Urinary bladder (tissue), 3 donors: ENCODE measurements at regions not wholly inside any gene's neighbourhood (a gene's known extent, or its start where the extent isn't known, plus 50 kb on each side); places are given as distances from the start of the nearest gene placed in this dataset.
"Not testable (repeated sequence)": the region's sequence is repeated elsewhere in the genome, so short reads cannot be mapped to it uniquely, and the experiment has no call there.

Experiments
- DNase-seq: peaks from one replicate; pipeline ENCODE4 v3.0.0-alpha.2; 2015; ENCODE audit errors: extremely low spot score
- H3K27ac ChIP-seq: one replicate; pipeline ENCODE4 v1.5.1; 2013; ENCODE audit warnings: low read depth, mild to moderate bottlenecking, moderate library complexity
- H3K36me3 ChIP-seq: one replicate; pipeline ENCODE4 v1.6.1; 2013; ENCODE audit warnings: mild to moderate bottlenecking, moderate library complexity; ENCODE audit not compliant: insufficient read depth
- H3K4me1 ChIP-seq: one replicate; pipeline ENCODE4 v1.6.1; 2013; ENCODE audit warnings: mild to moderate bottlenecking, moderate library complexity; ENCODE audit not compliant: insufficient read depth
- H3K4me3 ChIP-seq: one replicate; pipeline ENCODE4 v1.5.1; 2013; ENCODE audit warnings: low read depth, low read length
- WGBS: extraction: QIAGEN DNeasy Blood & Tissue Kit; methylation state at CpG from one replicate; pipeline ENCODE4 v1.1.7; 2013; 5-methylcytosine and 5-hydroxymethylcytosine counted together
- donor health status: healthy with polysubstance abuse.
- donor health status: healthy.

DNA sequence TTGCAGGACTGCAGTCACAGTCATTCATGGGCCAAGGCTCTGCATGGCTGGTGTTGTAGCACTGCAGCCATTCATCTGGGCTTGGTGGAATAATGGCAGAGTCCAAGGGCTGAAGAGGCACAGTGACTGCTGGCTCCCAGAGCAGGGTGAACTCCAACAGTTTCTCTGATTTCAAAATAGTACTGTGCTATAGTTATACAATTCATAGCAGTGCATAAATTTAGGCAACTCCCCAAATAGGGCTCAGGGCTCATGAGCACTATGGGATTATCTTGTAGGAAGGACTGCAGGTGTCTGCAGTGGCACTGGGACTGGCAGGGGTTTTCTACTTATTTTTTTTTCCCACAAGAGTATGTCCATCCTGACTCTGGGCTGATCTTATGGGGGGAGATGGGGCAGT is 642.5 kb upstream of the SGCD start:
- H3K4me3 ChIP-seq: no peak overlapping the region
- H3K36me3 ChIP-seq: no peaks in the 10 kb centered on the region
- no peak for DNase-seq
- H3K27ac ChIP-seq: no peak overlapping the region
- no peaks in the 10 kb centered on the region for H3K4me1 ChIP-seq

DNA sequence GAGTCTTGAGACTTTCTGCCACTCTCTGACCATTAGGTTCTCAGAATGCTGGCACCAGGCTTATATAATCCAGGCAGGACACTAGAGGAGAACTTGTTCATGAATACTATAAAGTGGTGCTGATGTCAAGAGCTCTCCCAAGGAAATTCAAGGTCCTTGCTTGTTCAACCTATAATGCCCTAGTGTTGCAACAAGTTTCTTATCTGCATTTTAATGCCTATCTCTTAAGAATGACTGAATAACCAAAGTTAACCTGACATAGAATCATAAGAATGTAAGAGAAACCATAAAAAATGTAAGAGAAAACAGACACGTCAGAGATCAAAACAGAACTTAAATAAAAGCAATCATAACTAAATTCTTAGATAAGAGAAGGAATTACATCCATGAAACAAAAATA is 640.8 kb upstream of the SGCD start:
- Histone ChIP-seq H3K27ac (no peak overlapping the region), H3K4me3 (no peak overlapping the region), H3K36me3 (no peaks in the 10 kb centered on the region), H3K4me1 (no peaks in the 10 kb centered on the region)
- DNase-seq: no peak
- 21% methylated on average over 1 of the region's 1 CpG for WGBS

DNA sequence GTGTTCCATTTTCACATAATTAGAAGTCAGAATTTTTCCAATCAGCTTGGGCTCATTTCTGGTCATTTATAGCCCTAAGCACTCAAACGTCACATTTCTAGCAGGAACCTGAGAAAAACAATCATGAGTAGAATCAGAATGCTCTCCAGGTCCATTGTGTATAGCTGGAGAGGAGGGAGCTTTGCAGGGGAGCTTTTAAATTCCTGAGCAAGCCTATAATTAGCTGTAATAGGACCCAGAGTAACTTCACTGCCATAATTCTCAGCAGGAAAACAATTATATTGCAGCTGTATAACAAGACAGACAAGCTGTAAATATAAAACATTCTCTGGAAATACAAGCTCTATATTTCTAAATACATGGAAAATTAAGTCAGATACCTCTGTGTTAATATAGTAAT is 637.6 kb upstream of the SGCD start:
- Histone ChIP-seq H3K36me3 (no peaks in the 10 kb centered on the region), H3K27ac (no peak overlapping the region), H3K4me1 (no peaks in the 10 kb centered on the region), H3K4me3 (no peak overlapping the region)
- 19% methylated on average over 1 of the region's 1 CpG for WGBS
- DNase-seq: no peak

DNA sequence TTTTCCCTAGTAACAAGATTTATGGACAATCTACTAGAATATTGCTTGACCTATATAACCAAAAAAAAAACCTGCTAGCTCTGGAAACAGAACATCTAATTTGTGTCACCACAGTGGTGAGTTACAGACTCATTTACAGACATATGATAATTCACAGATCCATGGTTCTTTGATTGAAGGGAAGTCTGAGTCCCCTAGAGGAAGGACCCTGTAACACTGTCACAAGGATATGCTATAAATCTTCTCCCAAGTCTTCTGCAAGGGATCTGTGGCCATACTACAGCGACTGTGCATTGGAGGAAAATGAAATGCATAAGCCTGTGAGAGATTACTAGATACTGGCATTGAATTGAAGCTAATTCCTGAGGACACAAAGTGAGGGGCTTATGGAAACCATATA is 630.6 kb upstream of the SGCD start:
- 58% methylated on average over 1 of the region's 1 CpG for WGBS
- Histone ChIP-seq H3K4me3 (no peak overlapping the region), H3K4me1 (no peaks in the 10 kb centered on the region), H3K36me3 (no peaks in the 10 kb centered on the region), H3K27ac (no peak overlapping the region)
- no peak for DNase-seq

DNA sequence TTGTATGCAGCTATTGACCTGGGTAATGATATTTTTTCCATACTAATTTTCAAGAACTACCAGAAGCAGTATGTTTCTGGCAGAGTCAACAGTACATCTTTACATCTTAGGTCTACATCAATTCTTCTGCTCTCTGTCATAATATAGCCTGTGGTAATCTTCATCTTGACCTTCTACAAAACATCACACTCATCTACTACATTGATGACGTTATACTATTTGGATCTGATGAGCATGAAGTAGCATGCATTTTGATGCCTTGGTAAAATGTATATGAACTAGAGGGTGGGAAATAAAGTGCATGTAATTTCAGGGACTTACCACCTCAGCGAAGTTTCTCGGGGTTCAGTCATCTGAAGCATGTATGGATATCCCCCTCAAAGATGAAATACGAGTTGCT is 629.7 kb upstream of the SGCD start:
- WGBS: 81% methylated on average over 4 of the region's 4 CpGs
- Histone ChIP-seq H3K36me3 (no peaks in the 10 kb centered on the region), H3K4me3 (no peak overlapping the region), H3K4me1 (no peaks in the 10 kb centered on the region), H3K27ac (no peak overlapping the region)
- DNase-seq: no peak

DNA sequence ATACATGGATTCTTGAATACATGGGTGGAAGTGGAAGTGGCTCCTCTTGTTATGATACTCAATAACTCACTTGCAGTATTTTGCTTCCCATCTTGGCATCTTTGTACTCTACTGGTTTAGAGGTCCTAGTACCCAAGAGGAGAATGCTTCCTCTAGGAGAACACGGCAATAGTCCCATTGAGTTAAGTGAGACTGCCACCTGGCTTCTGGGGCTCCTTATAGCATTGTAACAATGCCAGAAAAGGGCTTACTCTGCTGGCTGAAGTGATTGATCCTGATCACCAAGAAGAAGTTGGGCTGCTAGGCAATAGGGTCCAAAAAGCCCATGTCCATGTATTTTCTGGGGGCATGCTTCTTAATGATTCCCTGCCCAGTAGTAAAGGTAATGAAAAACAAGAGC is 627.6 kb upstream of the SGCD start:
- Histone ChIP-seq H3K4me1 (no peaks in the 10 kb centered on the region), H3K4me3 (no peak overlapping the region), H3K27ac (no peak overlapping the region), H3K36me3 (no peaks in the 10 kb centered on the region)
- 48% methylated on average over 1 of the region's 1 CpG for WGBS
- DNase-seq: no peak

DNA sequence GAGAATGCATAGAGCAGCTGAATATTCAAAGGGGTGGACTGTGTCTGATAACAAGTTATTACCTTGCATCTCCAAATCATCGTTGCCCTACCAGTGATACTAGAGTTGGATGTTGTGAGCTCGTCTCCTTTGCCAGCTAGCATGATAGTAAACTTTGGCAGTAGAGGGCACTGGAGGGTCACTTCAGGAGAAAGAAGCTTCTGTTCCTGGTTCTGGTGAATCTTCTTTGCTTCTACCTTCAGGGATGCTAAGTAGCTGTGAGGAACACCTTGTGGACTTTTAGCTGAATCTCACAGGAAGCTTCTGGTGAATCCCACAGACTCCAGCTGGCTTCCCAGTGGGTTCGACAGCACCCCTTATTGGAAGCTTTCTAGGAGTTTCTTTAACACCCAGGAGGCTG is 626.6 kb upstream of the SGCD start:
- no peak overlapping the region for H3K4me3 ChIP-seq
- no peaks in the 10 kb centered on the region for H3K4me1 ChIP-seq
- WGBS: 49% methylated on average over 3 of the region's 3 CpGs
- no peaks in the 10 kb centered on the region for H3K36me3 ChIP-seq
- H3K27ac ChIP-seq: no peak overlapping the region
- DNase-seq: no peak

DNA sequence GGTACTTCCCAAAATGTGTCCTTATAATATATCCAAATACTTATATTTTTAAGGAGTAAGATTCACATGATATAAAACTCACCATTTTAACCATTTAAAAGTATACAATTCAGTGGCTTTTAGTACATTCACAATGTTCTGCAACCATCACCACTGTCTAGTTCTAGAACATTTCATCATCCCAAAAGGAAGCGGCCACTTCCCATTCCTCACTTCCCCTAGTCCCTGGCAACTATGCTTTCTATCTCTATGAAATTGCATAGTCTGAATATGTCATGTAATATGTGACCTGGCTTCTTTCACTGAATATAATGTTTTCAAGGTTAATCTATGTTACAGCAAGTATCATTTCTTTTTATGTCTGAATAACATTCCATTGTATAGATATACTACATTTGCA is 615.1 kb upstream of the SGCD start:
- WGBS: 90% methylated on average over 1 of the region's 1 CpG
- Histone ChIP-seq H3K36me3 (no peaks in the 10 kb centered on the region), H3K27ac (no peak overlapping the region), H3K4me3 (no peak overlapping the region), H3K4me1 (no peaks in the 10 kb centered on the region)
- no peak for DNase-seq

DNA sequence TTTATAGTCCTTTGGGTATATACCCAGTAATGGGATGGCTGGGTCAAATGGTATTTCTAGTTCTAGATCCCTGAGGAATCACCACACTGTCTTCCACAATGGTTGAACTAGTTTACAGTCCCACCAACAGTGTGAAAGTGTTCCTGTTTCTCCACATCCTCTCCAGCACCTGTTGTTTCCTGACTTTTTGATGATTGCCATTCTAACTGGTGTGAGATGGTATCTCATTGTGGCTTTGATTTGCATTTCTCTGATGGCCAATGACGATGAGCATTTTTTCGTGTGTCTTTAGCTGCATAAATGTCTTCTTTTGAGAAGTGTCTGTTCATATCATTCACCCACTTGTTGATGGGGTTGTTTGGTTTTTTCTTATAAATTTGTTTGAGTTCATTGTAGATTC is 612.5 kb upstream of the SGCD start:
- not testable (repeated sequence) for H3K4me3 ChIP-seq, H3K4me1 ChIP-seq, H3K27ac ChIP-seq, H3K36me3 ChIP-seq, DNase-seq
- 68% methylated on average over 2 of the region's 2 CpGs for WGBS

DNA sequence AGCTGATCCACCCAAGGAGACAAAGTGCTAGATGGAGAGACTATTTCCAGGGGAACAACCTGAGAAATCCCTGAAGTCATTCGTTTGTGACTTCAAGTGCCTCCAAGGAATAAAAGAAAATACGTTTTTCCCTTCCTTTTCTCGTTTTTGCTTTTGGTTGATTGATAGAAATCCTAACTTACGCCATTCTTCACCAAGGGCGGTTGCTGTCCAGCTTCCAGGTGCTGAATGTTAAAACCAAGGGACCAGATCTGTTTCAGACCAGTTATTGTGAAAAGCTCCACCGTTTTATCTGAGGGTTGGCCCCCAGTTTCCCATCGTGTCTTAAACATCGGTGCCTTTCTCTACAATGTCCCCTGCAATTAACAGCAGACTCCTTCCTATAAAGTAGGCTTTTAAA is 600.7 kb upstream of the SGCD start:
- Histone ChIP-seq H3K4me3 (no peak overlapping the region), H3K36me3 (peaks cover 1% of the 10 kb centered on the region), H3K4me1 (no peaks in the 10 kb centered on the region), H3K27ac (no peak overlapping the region)
- DNase-seq: no peak
- whole genome bisulfite sequencing: 8% methylated on average over 8 of the region's 8 CpGs

DNA sequence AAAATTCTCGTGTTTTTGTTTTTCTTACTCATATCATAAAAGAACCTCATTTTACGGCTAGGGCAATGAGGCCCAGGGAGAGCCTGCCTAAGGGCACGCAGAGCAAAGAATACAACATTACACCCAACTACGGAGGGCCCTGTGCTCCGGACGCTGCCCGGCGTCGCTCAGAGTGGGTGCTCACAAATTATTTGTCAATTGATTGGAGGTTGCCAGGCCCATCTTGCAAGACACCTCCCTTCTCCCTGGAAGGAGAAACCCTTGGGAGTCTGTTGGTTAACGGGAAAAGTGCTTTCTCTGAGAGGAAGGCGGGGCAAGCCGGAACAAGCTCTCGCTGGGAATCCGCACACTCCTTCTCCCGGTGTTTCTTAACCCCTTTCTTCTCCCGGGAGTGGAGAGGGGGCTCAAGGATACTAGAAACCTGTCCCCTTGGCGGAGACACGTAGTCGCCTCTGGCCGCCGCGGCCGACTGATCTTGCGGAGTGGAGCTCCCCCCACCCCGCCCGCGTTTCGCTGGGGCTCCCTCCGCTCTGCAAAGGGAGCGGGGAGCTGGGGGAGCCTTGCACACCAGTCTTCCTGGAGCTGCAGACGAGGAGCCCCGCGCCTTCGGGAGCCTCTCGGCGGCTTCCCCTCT is 599.3 kb upstream of the SGCD start:
- WGBS: 4% methylated on average over 36 of the region's 36 CpGs
- Histone ChIP-seq H3K36me3 (peaks cover 1% of the 10 kb centered on the region), H3K27ac (no peak overlapping the region), H3K4me3 (peak overlapping the region; percentile 37), H3K4me1 (no peaks in the 10 kb centered on the region)
- DNase-seq: no peak

DNA sequence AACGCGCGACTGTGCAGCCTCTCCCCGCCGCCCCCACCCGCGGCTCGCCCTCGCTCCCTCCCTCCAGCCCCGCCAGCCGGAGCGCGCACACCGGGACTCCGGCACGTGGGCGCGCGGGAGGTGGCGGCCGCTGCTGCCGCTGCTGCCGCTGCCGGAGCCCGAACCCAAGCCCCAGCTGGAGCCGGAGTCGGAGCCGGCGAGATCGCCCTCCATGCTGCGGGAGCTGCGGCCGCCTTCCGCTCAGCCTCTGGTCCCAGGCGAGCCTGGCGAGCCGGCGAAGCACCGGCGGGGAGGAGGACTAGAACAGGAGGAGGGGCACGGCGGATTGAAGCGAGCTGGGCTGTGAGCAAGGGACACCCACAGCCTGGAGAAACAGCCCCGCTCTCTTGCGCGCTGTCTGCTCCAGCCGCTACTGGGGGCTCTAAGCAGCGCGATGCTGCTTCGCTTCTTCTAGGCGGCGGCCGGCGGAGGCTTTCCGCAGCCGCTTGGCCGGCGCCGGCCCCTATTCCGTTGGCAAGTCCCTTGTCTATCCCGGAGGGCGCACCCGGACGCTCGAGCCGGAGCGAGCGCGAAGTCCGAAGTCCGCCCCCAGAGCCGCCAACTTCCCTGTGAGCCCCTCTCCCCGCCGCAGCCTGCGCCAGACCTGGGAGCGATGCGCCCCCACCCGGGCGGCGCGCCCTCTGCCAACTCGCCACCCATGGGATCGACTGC is 598.7 kb upstream of the SGCD start:
- no peak overlapping the region for H3K27ac ChIP-seq
- peak; percentile 35 for DNase-seq
- no peaks in the 10 kb centered on the region for H3K4me1 ChIP-seq
- peak overlapping the region; percentile 37 for H3K4me3 ChIP-seq
- WGBS: under 1% methylated on average over 83 of the region's 83 CpGs
- H3K36me3 ChIP-seq: peaks cover 1% of the 10 kb centered on the region

DNA sequence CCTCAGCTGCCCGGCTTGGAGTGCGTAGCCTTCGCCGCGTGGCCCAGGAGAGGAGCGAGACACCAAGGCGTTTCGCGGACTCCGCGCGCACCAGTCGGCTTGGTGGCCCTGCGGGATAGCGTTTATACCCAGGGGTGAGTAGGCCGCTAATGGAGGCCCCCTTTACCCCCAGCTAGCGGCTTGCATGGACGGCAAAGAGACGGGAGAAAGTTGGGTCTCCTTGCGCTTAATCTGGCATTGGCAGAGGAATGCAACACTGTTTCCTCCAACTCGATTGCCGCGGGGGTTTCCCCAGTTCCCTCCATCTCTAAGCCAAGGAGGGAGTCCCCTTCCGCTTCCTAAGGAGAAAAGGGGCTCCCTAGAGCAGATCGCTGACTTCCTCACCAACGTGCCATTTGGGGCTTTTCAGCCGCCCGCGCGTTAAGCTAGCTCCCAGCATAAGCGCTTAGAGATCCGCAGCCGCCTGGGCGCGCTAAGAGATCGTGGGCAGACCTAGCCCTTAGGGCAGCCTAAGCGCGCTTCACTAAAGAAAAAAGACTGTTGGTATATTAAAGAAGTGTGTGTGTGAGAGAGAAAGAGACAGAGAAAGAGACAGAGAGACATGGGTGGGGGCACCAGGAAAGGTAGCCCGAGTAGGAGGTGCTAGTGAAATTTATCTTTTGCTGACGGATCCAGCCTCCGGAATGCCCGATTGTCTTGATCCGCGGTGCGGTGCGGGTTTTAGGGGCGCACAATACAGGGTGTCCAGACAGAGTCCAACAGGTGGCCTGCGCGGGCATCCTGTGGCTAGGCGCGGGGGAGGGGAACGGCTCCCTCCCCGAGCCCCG is 597.9 kb upstream of the SGCD start:
- 2% methylated on average over 54 of the region's 54 CpGs for WGBS
- Histone ChIP-seq H3K4me1 (no peaks in the 10 kb centered on the region), H3K4me3 (no peak overlapping the region), H3K36me3 (peaks cover 1% of the 10 kb centered on the region), H3K27ac (no peak overlapping the region)
- DNase-seq: no peak

DNA sequence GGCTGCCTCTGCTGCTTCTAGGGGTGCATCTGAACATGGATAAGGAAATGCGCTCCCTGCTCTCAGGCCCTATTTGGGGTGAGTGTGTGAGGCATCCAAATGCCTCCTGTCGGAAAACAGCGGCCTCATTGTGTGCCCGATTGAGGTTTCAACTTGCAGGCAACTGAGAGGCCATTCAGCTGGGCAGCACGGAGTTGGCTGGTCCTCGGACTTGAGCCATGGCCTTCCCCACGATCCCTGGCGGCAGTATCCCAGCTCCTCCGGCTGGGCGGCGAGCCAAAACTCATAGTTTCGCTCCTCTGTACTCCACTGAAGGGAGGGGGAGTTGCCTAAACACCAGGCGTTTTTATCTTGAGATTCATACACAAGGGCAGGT is 597.3 kb upstream of the SGCD start:
- Histone ChIP-seq H3K4me1 (no peaks in the 10 kb centered on the region), H3K4me3 (no peak overlapping the region), H3K27ac (no peak overlapping the region), H3K36me3 (no peaks in the 10 kb centered on the region)
- 1% methylated on average over 13 of the region's 13 CpGs for WGBS
- no peak for DNase-seq
